HUES6 (cell line): ENCODE measurements at regions not wholly inside any gene's neighbourhood (a gene's known extent, or its start where the extent isn't known, plus 50 kb on each side); places are given as distances from the start of the nearest gene placed in this dataset.

ENCODE experiments used
- H3K27ac ChIP-seq: 2 replicates; pipeline ENCODE4 v1.7.0; 2013; ENCODE audit warnings: low read depth, mild to moderate bottlenecking, low read length, inconsistent platforms
- H3K27me3 ChIP-seq: 2 replicates; pipeline ENCODE4 v1.6.1; 2013; ENCODE audit warnings: low read length; ENCODE audit not compliant: control insufficient read depth, insufficient read depth
- H3K36me3 ChIP-seq: 2 replicates; pipeline ENCODE4 v1.6.1; 2013; ENCODE audit warnings: low read length; ENCODE audit not compliant: control insufficient read depth, insufficient read depth
- H3K4me1 ChIP-seq: 2 replicates; pipeline ENCODE4 v1.6.1; 2013; ENCODE audit warnings: low read length; ENCODE audit not compliant: control insufficient read depth, insufficient read depth
- H3K4me3 ChIP-seq: 2 replicates; pipeline ENCODE4 v1.5.1; 2013; ENCODE audit warnings: low read depth, low read length
- H3K9ac ChIP-seq: one replicate; pipeline ENCODE4 v1.6.1; 2013; ENCODE audit warnings: mild to moderate bottlenecking, low read length
- H3K9me3 ChIP-seq: 2 replicates; pipeline ENCODE4 v1.6.1; 2013; ENCODE audit warnings: low read depth, low read length; ENCODE audit not compliant: control insufficient read depth, insufficient read depth

- H3K9ac ChIP-seq, result no peak overlapping the region
- no peak overlapping the region for H3K4me3 ChIP-seq
- H3K9me3 ChIP-seq, result peaks cover 4% of the 10 kb centered on the region; the same call in 1 of the 2 replicates
- no peaks in the 10 kb centered on the region for H3K27me3 ChIP-seq
- H3K4me1 ChIP-seq, result peaks cover 7% of the 10 kb centered on the region; the same call in 1 of the 2 replicates
- no peak overlapping the region for H3K27ac ChIP-seq
- no peaks in the 10 kb centered on the region for H3K36me3 ChIP-seq
Observed at GRCh38 chr13:34588362-34588761, 353.7 kb upstream of the NBEA start.

GRCh38 chr13:34589581-34589980 is 352.5 kb upstream of the NBEA start:
- Histone ChIP-seq H3K36me3 (no peaks in the 10 kb centered on the region), H3K9ac (no peak overlapping the region), H3K27me3 (no peaks in the 10 kb centered on the region), H3K27ac (no peak overlapping the region), H3K4me3 (no peak overlapping the region), H3K4me1 (peaks cover 7% of the 10 kb centered on the region; the same call in 1 of the 2 replicates), H3K9me3 (peaks cover 4% of the 10 kb centered on the region; the same call in 1 of the 2 replicates)

GRCh38 chr13:34591129-34591528 is 350.9 kb upstream of the NBEA start:
- no peaks in the 10 kb centered on the region for H3K27me3 ChIP-seq
- H3K4me3 ChIP-seq, result no peak overlapping the region
- H3K4me1 ChIP-seq, result peaks cover 7% of the 10 kb centered on the region; the same call in 1 of the 2 replicates
- H3K36me3 ChIP-seq, result no peaks in the 10 kb centered on the region
- no peak overlapping the region for H3K9ac ChIP-seq
- H3K9me3 ChIP-seq, result peaks cover 4% of the 10 kb centered on the region; the same call in 1 of the 2 replicates
- no peak overlapping the region for H3K27ac ChIP-seq

GRCh38 chr13:34591900-34592529 is 350.1 kb upstream of the NBEA start:
- Histone ChIP-seq H3K36me3 (no peaks in the 10 kb centered on the region), H3K4me3 (no peak overlapping the region), H3K27me3 (no peaks in the 10 kb centered on the region), H3K9ac (no peak overlapping the region), H3K4me1 (peaks cover 7% of the 10 kb centered on the region; the same call in 1 of the 2 replicates), H3K27ac (no peak overlapping the region), H3K9me3 (peaks cover 4% of the 10 kb centered on the region; the same call in 1 of the 2 replicates)

- H3K9me3 ChIP-seq, result peaks cover 4% of the 10 kb centered on the region; the same call in 1 of the 2 replicates
- H3K27me3 ChIP-seq, result no peaks in the 10 kb centered on the region
- peaks cover 7% of the 10 kb centered on the region; the same call in 1 of the 2 replicates for H3K4me1 ChIP-seq
- H3K36me3 ChIP-seq, result no peaks in the 10 kb centered on the region
- H3K9ac ChIP-seq, result no peak overlapping the region
- H3K4me3 ChIP-seq, result no peak overlapping the region
- H3K27ac ChIP-seq, result no peak overlapping the region
Observed at GRCh38 chr13:34593658-34594057, 348.4 kb upstream of the NBEA start.

- Histone ChIP-seq H3K9ac (no peak overlapping the region), H3K27ac (no peak overlapping the region), H3K36me3 (no peaks in the 10 kb centered on the region), H3K4me1 (peaks cover 7% of the 10 kb centered on the region; the same call in 1 of the 2 replicates), H3K4me3 (no peak overlapping the region), H3K27me3 (no peaks in the 10 kb centered on the region), H3K9me3 (peaks cover 4% of the 10 kb centered on the region; the same call in 1 of the 2 replicates)
Observed at GRCh38 chr13:34594507-34594906, 347.6 kb upstream of the NBEA start.

DNA sequence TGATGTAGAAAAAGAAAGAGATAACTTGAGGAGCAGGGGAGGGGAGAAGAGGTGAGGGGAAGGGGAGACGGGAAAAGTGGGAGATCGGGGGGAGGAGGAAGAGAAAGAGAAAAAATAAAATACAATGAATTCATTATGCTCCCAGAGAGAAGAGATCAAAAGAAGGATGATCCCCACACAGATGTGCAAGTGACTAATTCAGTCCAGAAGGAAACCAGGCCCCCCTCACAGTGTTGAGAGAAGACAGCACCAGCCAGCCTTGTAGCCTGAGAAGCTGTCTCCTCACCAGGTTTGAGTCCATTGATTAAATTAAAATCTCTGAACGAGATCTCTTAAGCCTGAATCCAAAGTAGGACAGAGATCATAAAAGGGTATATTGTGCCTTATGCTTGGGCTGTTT is 333.7 kb upstream of the NBEA start:
- no peak overlapping the region for H3K27ac ChIP-seq
- H3K4me3 ChIP-seq, result no peak overlapping the region
- no peaks in the 10 kb centered on the region for H3K27me3 ChIP-seq
- H3K4me1 ChIP-seq, result no peaks in the 10 kb centered on the region
- H3K9ac ChIP-seq, result no peak overlapping the region
- H3K9me3 ChIP-seq, result no peaks in the 10 kb centered on the region
- H3K36me3 ChIP-seq, result no peaks in the 10 kb centered on the region

DNA sequence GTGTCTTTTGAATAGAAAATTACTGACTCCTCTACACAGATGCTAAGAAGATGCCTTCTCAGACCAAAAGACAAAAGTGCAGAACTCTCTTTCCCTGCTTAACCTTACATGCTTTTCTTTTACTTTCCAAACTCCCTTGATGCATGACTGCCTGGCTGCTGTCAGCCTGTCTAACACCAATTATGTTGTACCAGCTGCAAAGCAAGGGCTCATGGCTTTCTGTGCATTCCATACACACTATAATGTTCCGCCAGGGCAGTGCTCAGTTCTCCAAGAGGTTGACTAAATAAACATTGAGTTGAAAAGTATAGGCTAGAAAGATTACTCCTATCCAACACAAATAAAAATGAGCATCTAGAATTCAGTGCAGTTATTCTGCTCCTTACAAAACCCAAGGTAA is 330.4 kb upstream of the NBEA start:
- no peak overlapping the region for H3K9ac ChIP-seq
- no peak overlapping the region for H3K4me3 ChIP-seq
- no peak overlapping the region for H3K27ac ChIP-seq
- no peaks in the 10 kb centered on the region for H3K4me1 ChIP-seq
- H3K9me3 ChIP-seq, result no peaks in the 10 kb centered on the region
- no peaks in the 10 kb centered on the region for H3K36me3 ChIP-seq
- no peaks in the 10 kb centered on the region for H3K27me3 ChIP-seq

DNA sequence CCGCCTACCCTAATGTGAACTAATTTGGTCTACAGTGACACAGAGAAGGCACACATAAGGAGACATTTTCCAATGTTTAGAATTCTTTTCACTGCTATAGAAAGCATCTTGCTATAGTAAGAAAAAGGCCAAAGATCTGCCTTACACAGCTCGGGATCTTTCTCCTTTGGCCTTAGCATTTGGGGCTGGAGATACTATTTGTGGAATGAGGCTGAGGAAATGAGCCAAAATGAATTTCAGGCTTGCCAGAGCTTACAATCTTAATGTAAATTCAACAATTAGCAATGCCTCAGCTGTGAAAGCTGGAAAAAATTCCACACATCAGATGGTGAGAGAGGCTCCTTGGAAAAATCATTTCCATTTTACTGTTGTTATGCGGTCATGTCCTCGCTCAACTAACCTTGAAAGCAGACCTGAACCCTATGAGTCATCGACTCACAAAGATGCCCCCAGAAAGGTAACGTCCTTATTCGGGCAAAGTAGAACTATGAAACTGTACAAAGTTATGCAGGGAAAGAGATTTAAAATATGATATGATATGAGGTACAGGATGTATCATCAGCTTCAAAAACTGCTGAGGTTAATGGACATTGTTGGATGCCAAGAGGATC is 324.5 kb upstream of the NBEA start:
- H3K27me3 ChIP-seq, result no peaks in the 10 kb centered on the region
- no peak overlapping the region for H3K27ac ChIP-seq
- H3K9me3 ChIP-seq, result no peaks in the 10 kb centered on the region
- H3K36me3 ChIP-seq, result no peaks in the 10 kb centered on the region
- no peak overlapping the region for H3K9ac ChIP-seq
- no peak overlapping the region for H3K4me3 ChIP-seq
- peaks cover 11% of the 10 kb centered on the region for H3K4me1 ChIP-seq

- Histone ChIP-seq H3K27ac (no peak overlapping the region), H3K9me3 (no peaks in the 10 kb centered on the region), H3K27me3 (no peaks in the 10 kb centered on the region), H3K9ac (no peak overlapping the region), H3K4me3 (no peak overlapping the region), H3K4me1 (peaks cover 12% of the 10 kb centered on the region), H3K36me3 (no peaks in the 10 kb centered on the region)
Observed at GRCh38 chr13:34618654-34619053, 323.4 kb upstream of the NBEA start.

- H3K27me3 ChIP-seq, result no peaks in the 10 kb centered on the region
- H3K9me3 ChIP-seq, result no peaks in the 10 kb centered on the region
Observed at GRCh38 chr13:34619326-34619725, 322.7 kb upstream of the NBEA start.

More at GRCh38 chr13:34619326-34619725, 322.7 kb upstream of the NBEA start:
- peaks cover 12% of the 10 kb centered on the region for H3K4me1 ChIP-seq
- no peak overlapping the region for H3K9ac ChIP-seq
- H3K4me3 ChIP-seq, result no peak overlapping the region
- no peak overlapping the region for H3K27ac ChIP-seq
- no peaks in the 10 kb centered on the region for H3K36me3 ChIP-seq
